ENCODE measurements at regions not wholly inside any gene's neighbourhood (a gene's known extent, or its start where the extent isn't known, plus 50 kb on each side); places are given as distances from the start of the nearest gene placed in this dataset.
A peak's percentile ranks its signal among the peaks of the same experiment; 100 is the strongest.

GRCh38 chr18:43482136-43482535 lies 204.8 kb upstream of the SYT4 start:
- no peak for DNase-seq (ENCODE audit: low spot score)

DNA sequence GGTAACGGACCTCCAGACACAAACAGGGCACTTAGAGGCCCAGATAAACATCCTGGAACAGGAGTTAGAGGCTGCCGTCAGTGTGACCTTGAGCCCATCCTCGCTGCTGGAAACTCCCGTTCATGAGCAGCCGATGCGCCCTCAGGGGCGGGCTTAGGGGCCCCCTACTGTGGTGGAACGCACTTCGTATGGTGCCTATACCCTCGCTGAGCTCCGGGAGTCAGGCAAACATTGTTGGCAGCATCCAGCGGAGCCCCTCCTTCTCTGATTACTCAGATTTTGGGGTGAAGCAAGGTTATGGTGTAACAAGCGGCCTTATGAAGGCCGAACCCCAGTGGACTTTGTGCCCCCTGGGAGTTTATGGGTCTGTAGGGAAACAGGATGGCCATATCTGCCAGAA lies 205.3 kb upstream of the SYT4 start:
- no peak for DNase-seq (ENCODE audit: low spot score)

- DNase-seq (ENCODE audit: low spot score): no peak
Measured at GRCh38 chr18:43484710-43485109, 207.4 kb upstream of the SYT4 start.

GRCh38 chr18:43485545-43485963 lies 208.3 kb upstream of the SYT4 start:
- DNase-seq (ENCODE audit: low spot score): no peak

DNA sequence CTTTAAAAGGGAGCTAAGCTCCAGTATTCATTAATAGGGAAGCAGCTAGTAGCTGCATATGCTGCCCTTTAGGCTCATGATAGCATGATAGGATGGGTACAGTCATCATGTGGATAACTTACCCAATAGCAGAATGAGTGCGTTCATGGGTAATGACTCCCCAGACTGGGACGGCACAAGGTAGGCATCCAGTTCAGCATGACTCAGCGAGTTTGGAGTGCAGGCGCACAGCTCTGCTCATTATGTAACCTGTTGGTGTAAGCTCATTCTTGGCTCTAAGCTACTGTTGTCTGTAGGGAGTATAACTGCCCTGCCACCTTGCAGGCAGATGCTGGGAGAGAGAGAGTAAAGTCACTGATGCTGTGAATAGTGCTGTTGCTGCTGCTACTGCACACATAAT lies 209.2 kb upstream of the SYT4 start:
- DNase-seq (ENCODE audit: low spot score): no peak

- DNase-seq (ENCODE audit: low spot score): no peak
Measured at GRCh38 chr18:43501099-43501498, 223.8 kb upstream of the SYT4 start.

DNA sequence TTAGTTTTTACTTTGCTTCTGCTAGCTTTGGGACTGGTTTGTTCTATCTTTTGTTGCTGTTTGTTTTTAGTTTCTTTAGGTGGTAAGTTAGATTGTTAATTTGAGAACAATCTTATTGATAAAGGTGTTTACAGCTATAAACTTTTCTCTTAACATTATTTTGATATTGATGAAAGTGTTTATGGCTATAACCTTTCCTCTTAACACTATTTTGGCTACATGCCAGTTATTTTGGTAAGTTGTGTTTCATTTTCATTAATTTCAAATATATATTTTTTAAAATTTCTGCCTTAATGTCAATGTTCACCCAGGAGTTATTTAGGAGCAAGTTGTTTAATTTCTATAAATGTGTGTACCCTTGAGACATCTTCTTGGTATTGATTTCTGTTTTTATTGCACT lies 229.6 kb upstream of the SYT4 start:
- no peak for DNase-seq (ENCODE audit: low spot score)

DNA sequence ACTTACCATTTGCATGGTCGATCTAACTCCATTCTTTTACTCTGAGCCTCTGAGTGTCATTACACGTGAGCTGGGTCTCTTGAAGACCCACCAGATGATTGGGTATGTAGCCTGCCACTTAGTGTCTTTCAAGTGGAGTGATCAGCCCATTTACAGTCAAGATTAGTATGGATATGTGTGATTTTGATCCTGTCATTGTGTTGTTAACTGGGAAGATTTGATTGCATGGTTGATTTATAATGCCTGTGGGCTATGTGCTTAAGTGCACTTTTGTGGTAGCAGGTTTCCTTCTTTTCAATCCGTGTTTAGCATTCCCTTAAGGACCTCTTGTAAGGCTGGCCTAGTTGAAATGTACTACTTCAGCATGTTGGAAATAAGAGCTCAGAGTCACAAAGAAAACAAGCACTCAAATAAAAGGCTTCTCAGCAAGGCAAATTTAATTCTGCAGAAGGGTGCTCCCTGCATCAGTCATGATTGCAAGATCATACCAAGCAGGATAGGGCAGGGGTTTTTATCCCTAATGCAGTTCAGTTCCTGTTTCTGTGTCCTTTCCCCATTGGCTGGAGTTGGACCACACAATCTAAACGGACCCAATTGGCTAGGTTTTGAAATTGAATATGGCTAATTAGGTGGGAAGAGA lies 230.7 kb upstream of the SYT4 start:
- DNase-seq (ENCODE audit: low spot score): no peak

GRCh38 chr18:43514747-43515146 lies 237.5 kb upstream of the SYT4 start:
- DNase-seq (ENCODE audit: low spot score): no peak

GRCh38 chr18:43515481-43515880 lies 238.2 kb upstream of the SYT4 start:
- no peak for DNase-seq (ENCODE audit: low spot score)

DNA sequence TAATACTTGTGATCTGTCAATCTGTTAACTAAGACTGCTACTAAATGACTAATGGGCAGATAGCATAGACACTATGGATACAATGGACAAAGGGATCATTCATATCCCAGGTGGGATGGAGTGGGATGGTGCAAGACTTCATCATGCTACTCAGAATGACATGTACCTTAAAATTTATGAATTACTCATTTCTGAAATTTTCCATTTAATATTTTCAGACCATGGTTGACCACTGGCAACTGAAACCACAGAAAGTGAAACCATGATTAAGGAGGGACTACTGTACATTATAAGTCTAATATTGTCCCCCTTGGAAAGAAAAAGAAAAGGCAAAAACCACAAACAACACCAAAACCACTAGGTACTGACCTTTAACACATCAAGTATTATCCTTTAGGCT lies 247.0 kb upstream of the SYT4 start:
- DNase-seq (ENCODE audit: low spot score): no peak

GRCh38 chr18:43525169-43525568 lies 247.9 kb upstream of the SYT4 start:
- DNase-seq (ENCODE audit: low spot score): no peak

DNA sequence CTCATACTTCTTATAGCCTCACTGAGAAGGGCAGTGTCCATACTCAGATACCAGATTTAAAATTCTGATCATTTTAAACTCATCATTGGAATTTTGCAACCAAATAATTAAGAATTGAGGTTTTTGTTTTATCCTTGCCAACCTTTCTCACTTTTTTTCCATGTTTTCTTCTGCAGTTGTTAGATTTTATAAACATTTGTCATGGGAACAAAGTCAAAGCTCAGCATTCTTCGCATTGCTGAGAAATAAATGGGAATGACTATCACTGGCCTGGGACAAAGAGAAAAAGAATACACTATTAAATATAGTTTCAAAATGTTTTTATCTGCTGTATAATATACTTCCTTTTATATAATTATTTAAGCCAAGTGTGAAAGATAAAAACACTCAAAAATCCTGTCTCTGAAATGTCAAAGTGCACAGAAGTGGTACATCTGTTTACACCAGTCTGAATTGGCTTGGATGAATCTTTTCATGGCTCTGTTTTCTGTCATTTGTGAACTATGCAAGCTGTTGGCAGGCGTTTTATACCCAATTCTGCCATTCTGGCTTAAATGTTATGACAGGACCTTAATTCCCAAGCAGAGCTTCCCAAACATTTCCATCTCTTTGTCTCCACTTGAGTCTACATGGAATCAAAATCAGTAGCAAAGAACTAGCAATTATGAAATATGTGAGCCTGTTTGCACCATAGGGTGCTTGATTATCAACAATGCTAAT lies 249.3 kb upstream of the SYT4 start:
- no peak for DNase-seq (ENCODE audit: low spot score)

GRCh38 chr18:43531438-43531837 lies 254.1 kb upstream of the SYT4 start:
- DNase-seq (ENCODE audit: low spot score): no peak

- no peak for DNase-seq (ENCODE audit: low spot score)
Measured at GRCh38 chr18:43533371-43533770, 256.1 kb upstream of the SYT4 start.

- DNase-seq (ENCODE audit: low spot score): no peak
Measured at GRCh38 chr18:43534511-43534910, 257.2 kb upstream of the SYT4 start.

- no peak for DNase-seq (ENCODE audit: low spot score)
Measured at GRCh38 chr18:43539862-43540261, 262.6 kb upstream of the SYT4 start.

GRCh38 chr18:43542016-43542415 lies 264.7 kb upstream of the SYT4 start:
- DNase-seq (ENCODE audit: low spot score): no peak

GRCh38 chr18:43543236-43543635 lies 265.9 kb upstream of the SYT4 start:
- no peak for DNase-seq (ENCODE audit: low spot score)

DNA sequence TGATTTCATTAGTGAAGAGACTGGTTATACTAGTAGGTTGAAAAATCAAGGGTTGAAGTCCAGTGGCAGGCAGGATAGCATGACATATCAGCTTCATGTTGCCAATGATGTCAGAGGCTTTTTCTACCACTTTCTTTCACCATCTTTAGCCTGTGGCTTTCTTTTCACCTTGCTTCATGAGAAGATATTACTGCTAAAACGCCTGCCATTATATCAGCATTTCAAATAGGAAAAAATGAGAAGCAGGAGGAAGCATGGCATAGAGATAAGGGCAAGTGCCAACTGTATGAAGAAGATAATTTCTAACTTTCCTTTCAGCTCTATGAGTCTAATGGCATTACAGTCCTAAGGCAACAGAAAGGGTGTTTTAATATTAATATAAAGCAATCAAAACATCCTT lies 270.2 kb upstream of the SYT4 start:
- no peak for DNase-seq (ENCODE audit: low spot score)

DNA sequence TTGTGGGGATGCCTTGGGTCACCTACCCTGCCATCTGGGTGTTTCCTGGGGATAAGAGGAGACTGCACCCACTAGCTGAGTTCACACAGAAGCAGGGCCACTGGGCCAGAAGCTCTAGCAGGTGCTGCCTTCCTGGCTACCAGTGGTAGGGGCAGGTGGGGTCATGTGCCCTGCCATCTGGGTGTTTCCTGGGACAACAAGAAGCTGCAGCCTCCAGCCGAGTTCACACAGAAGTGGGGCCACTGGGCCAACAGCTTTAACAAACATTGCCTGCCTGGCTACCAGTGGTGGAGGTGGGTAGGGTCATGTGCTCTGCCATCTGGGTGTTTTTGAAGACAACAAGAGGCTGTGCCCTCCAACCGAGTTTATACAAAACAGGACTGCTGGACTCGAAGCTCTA lies 282.2 kb upstream of the SYT4 start:
- DNase-seq (ENCODE audit: low spot score): no peak

- DNase-seq (ENCODE audit: low spot score): no peak
Measured at GRCh38 chr18:43563780-43564179, 286.5 kb upstream of the SYT4 start.

DNA sequence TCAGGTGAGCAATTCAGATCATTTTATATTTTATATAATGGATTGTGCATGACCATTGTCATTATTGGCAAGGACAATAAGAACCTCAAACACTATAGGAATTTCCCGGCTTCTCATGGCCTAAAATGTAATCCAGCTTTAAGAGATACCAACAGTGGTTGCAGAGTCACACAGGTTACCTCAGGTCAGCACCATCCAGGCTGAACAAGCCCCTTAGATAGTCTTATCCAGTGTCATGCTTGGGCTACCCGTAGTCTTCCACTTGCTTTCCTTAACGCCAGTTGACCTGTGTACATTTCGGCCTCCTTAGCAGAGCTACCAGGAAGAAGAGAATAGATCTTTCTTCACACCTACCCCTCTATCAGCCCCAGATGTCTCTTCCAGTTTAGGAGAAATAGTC lies 293.3 kb upstream of the SYT4 start:
- DNase-seq (ENCODE audit: low spot score): no peak

GRCh38 chr18:43571078-43571689 lies 293.9 kb upstream of the SYT4 start:
- peak; percentile 46 for DNase-seq (ENCODE audit: low spot score)

All from activated CD4-positive, alpha-beta T cell treated with anti-CD3 and anti-CD28 coated beads, Interleukin-2, Interleukin-4, amounts not matched to agents 100 ng/mL and 50 ng/mL, durations not matched to agents 16 hours and 8 hours (primary cell).